Activated gamma-delta T cell treated with anti-CD3 and anti-CD28 coated beads, Interleukin-2, amount 50 U/mL, for 16 hours (primary cell): ENCODE measurements at regions not wholly inside any gene's neighbourhood (a gene's known extent, or its start where the extent isn't known, plus 50 kb on each side); places are given as distances from the start of the nearest gene placed in this dataset.
"Not testable (repeated sequence)": the region's sequence is repeated elsewhere in the genome, so short reads cannot be mapped to it uniquely, and the experiment has no call there.

ENCODE experiments used
- DNase-seq: peaks from one replicate; pipeline ENCODE4 v3.0.0-alpha.2; 2020; ENCODE audit warnings: low read depth

GRCh38 chr20:61094581-61094980 is 157.5 kb upstream of the CDH4 start:
- no peak for DNase-seq

- DNase-seq = no peak
These were observed 155.6 kb upstream of the CDH4 start for GRCh38 chr20:61096463-61096862.

GRCh38 chr20:61099806-61100205 is 152.3 kb upstream of the CDH4 start:
- no peak for DNase-seq

GRCh38 chr20:61100489-61100888 is 151.6 kb upstream of the CDH4 start:
- DNase-seq = no peak

DNA sequence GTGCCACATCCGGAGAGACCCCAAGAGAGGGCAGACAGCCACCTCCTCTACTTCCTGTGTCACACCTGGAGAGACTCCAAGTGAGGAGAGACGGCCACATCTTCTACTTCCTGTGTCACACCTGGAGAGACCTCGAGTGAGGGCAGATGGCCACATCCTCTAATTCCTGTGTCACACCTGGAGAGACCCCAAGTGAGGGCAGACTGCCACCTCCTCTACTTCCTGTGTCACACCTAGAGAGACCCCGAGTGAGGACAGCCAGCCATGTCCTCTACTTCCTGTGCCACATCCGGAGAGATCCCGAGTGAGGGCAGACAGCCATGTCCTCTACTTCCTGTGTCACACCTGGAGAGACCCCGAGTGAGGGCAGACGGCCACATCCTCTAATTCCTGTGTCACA is 150.7 kb upstream of the CDH4 start:
- DNase-seq = not testable (repeated sequence)

GRCh38 chr20:61104232-61104631 is 147.8 kb upstream of the CDH4 start:
- DNase-seq = no peak

DNA sequence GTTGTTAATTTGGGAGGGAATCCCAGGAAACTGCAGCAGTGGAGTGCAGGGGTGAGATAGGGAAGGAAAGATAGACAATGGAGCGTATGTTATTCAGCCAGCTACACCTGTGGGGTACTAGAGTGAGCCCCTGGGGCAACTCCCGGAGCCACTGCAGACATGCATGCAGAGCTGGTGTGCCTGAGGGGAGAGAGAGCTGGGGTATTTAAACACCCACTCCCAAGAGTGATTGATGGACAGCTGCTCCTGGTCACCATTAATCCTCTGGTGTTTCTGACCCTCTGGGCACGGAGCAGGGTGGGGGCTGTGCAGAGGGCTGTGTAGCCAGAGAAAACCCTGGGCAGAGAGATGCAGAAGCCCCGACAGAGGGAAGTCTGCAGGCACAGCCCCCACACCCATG is 146.7 kb upstream of the CDH4 start:
- DNase-seq = no peak

GRCh38 chr20:61106438-61106837 is 145.6 kb upstream of the CDH4 start:
- DNase-seq = no peak

DNA sequence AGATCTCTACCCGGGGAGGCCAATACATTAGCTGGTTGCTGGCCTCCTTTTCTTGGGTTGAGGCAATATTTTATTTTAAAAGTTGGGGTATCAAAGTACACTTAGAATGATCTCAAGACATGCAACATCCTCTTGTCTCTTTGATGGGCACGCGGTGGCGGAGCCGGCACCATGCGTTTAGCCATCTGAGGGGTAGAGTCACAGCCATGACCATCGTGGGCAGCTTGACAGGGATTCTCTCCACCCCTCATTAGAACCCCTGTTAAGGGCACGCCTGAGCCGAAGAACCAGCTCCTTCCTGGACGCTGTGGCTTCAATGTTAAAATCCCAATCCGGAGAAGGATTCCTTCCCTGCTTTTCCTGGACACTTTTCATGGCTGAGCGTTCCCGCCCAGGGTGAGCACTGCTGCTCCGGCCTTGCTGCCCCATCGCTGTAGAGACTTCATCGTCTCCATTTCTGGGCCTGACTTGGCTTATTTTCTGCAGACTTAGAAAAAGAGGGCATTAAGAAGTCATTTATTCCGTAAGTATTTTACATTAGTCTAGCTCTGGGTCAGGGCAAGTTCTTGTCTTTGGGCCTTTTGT is 142.7 kb upstream of the CDH4 start:
- no peak for DNase-seq

GRCh38 chr20:61112515-61112914 is 139.5 kb upstream of the CDH4 start:
- DNase-seq = no peak

DNA sequence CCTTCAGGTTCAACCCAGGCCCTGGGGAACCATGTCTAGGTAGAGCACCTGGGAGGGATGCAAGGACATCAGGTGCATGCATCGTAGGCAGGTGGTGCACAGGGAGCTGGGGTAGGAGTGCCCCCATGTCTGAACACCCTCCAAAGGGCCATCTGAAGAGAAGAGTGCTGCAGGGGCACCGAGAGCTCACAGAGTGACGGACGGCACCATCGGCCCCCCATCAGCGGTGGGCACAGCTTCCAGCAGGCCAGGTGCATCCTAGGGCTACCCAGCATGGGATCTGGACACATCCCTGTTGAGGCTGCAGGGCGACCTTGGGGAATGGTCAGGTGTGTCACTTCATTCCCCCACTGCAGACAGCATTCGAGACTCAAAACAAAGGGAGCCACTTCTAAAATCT is 138.3 kb upstream of the CDH4 start:
- DNase-seq = no peak

- DNase-seq = no peak
These were observed 137.4 kb upstream of the CDH4 start for GRCh38 chr20:61114493-61115175.

DNA sequence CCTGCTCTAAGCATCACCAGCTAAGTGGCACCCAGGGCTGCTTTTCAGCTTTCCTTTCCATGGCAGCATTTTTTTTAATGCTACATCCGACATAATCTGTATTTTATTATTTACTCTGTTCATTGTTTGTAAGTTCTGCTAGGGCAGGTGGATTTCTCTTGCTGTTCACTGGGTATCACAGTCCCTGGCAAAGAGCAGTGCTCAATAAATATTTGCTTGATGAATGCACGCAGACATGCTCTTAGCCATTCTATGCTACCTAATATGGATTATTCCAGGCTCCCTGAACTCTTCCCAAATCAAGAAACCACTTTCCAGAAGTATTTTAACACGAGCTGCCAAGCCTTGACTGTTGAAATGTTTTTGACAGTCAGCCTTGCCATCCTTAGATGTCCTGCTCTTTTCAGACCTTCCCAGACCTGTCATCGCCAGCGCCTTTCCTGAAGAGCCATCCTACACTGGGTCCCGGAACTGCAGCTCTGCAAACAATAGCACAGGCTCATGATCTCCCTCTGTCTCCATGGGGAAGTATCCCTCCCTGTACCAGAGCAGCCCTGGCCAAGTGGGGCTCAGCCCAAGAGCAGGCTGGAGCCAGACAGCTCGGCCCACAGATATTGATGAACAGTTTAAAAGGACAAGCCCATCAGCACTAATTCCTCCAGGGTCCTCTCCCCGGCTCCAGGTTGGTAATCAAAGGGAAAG is 136.5 kb upstream of the CDH4 start:
- DNase-seq = no peak

GRCh38 chr20:61117725-61118124 is 134.3 kb upstream of the CDH4 start:
- no peak for DNase-seq

GRCh38 chr20:61118429-61119224 is 133.4 kb upstream of the CDH4 start:
- DNase-seq = no peak

GRCh38 chr20:61119273-61119672 is 132.8 kb upstream of the CDH4 start:
- no peak for DNase-seq

- no peak for DNase-seq
These were observed 132.2 kb upstream of the CDH4 start for GRCh38 chr20:61119794-61120410.

- no peak for DNase-seq
These were observed 131.2 kb upstream of the CDH4 start for GRCh38 chr20:61120595-61121515.

- DNase-seq = no peak
These were observed 130.4 kb upstream of the CDH4 start for GRCh38 chr20:61121661-61122060.

DNA sequence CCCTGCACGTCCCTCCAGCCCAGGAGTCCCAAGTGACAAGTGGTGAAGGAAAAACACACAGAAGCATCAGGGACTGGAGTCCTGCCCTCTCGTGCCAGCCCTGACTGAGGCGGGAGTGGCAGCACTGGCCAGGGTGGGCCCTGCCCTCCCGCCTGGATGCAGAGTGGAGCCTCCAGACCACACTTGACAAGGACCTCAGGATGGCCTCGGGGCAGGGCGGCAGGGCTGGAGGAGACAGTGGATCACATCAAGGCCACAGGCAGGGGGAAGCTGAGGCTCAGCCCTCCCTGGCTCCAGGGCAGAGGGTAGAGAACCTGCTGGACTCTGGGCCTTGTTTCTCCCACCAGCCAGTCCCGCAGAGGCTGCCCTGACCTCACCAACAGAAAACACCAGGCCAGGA is 128.8 kb upstream of the CDH4 start:
- DNase-seq = no peak

DNA sequence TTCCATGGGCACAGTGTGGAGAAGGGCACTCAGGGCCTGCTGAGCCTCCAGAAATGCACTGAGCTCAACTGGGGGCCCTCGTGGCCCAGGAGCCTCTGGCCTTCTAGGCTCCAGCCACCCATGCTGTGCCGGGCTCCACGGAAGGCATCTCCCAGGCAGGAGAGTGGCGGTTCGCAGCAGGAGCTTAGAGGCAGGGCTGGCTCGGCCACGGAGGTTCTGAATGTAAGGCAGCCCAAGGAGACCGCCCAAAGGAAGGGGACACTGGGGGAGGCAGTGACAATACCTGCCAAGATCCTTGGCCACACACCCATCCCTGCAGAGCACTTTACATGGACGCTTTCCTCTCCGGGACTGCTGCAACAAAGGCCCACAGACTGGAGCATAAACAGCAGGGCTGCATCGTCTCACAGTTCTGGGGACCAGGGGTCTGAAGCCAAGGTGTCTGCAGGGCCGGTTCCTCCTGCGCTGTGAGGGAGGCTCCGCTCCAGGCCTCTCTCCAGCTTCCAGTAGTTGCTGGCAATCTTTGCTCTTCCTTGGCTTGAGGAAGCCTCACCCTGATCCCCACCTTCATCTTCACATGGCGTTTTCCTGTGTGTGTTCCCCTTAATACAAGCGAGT is 128.2 kb upstream of the CDH4 start:
- DNase-seq = no peak
